Activated CD8-positive, alpha-beta memory T cell treated with anti-CD3 and anti-CD28 coated beads, Interleukin-2, amount 50 U/mL, for 48 hours (primary cell): ENCODE measurements at regions not wholly inside any gene's neighbourhood (a gene's known extent, or its start where the extent isn't known, plus 50 kb on each side); places are given as distances from the start of the nearest gene placed in this dataset.

Experiments
- DNase-seq: peaks from one replicate; pipeline ENCODE4 v3.0.0-alpha.2; 2020

- DNase-seq, result no peak
These were observed 122.8 kb downstream of the MTX3 start for GRCh38 chr5:79868163-79868670.

- no peak for DNase-seq
These were observed 125.5 kb downstream of the MTX3 start for GRCh38 chr5:79865579-79865978.

- DNase-seq, result no peak
These were observed 126.7 kb downstream of the MTX3 start for GRCh38 chr5:79864364-79864763.

GRCh38 chr5:79859588-79859987 is 131.5 kb downstream of the MTX3 start:
- no peak for DNase-seq

- no peak for DNase-seq
These were observed 132.7 kb downstream of the MTX3 start for GRCh38 chr5:79858410-79858723.

GRCh38 chr5:79857714-79858409 is 133.2 kb downstream of the MTX3 start:
- peak; percentile 96 for DNase-seq

- DNase-seq, result no peak
These were observed 134.5 kb downstream of the MTX3 start for GRCh38 chr5:79856456-79857055.

- DNase-seq, result peak; percentile 59
These were observed 137.2 kb downstream of the MTX3 start for GRCh38 chr5:79853676-79854418.

GRCh38 chr5:79853028-79853427 is 138.0 kb downstream of the MTX3 start:
- DNase-seq, result peak; percentile 43

- peak; percentile 8 for DNase-seq
These were observed 139.6 kb downstream of the MTX3 start for GRCh38 chr5:79851391-79851863.

GRCh38 chr5:79850941-79851340 is 140.1 kb downstream of the MTX3 start:
- peak; percentile 12 for DNase-seq

- peak; percentile 26 for DNase-seq
These were observed 140.7 kb downstream of the MTX3 start for GRCh38 chr5:79850316-79850822.

GRCh38 chr5:79849486-79850315 is 141.4 kb downstream of the MTX3 start:
- no peak for DNase-seq
